ENCODE measurements at regions not wholly inside any gene's neighbourhood (a gene's known extent, or its start where the extent isn't known, plus 50 kb on each side); places are given as distances from the start of the nearest gene placed in this dataset.

DNA sequence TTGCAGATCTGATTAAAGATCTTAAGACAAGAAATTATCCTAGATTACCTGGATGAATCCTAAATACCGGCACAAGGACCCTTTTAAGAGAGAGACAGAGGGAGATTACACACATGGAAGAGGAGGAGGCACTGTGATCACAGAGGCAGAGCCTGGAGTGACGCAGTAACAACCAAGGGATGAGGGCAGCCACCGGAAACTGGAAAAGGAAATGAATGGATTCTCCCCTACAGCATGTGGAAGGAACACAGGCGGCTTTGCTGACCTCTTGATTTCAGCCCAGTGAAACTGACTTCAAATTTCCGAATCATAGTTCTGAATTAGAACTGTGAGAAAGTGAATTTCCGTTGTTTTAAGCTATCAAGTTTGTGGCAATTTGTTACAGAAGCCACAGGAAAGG is 50.2 kb upstream of the IVNS1ABP start:
- Mint-ChIP-seq H3K27me3 (ENCODE audit: low read depth, poor library complexity) (peaks cover 3% of the 10 kb centered on the region), H3K4me1 (no peaks in the 10 kb centered on the region), H3K9me3 (peaks cover 5% of the 10 kb centered on the region), H3K36me3 (ENCODE audit: low read depth) (no peaks in the 10 kb centered on the region), H3K27ac (no peak overlapping the region), H3K4me3 (no peak overlapping the region)
- DNase-seq, result no peak
- TF ChIP-seq, protein P1, sequence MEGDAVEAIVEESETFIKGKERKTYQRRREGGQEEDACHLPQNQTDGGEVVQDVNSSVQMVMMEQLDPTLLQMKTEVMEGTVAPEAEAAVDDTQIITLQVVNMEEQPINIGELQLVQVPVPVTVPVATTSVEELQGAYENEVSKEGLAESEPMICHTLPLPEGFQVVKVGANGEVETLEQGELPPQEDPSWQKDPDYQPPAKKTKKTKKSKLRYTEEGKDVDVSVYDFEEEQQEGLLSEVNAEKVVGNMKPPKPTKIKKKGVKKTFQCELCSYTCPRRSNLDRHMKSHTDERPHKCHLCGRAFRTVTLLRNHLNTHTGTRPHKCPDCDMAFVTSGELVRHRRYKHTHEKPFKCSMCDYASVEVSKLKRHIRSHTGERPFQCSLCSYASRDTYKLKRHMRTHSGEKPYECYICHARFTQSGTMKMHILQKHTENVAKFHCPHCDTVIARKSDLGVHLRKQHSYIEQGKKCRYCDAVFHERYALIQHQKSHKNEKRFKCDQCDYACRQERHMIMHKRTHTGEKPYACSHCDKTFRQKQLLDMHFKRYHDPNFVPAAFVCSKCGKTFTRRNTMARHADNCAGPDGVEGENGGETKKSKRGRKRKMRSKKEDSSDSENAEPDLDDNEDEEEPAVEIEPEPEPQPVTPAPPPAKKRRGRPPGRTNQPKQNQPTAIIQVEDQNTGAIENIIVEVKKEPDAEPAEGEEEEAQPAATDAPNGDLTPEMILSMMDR (IDR thresholded peaks at IDR 0.05), result no peak
